A549 (cell line): ENCODE measurements at regions not wholly inside any gene's neighbourhood (a gene's known extent, or its start where the extent isn't known, plus 50 kb on each side); places are given as distances from the start of the nearest gene placed in this dataset.

Experiments used
- ATAC-seq, 2 experiments: fragments of 200-7000 bp in 1 of 2; fragments of >200 bp in 1 of 2; cut with Nextera tagmentation in 1 of 2; cut with Tn5 transposase in 1 of 2; 3 replicates each; pipeline versions ENCODE4 v1.8.0 to v1.9.1; 2018 to 2020; ENCODE audit warnings: mild to moderate bottlenecking in 1 of 2, moderate library complexity in 1 of 2
- CTCF ChIA-PET: fragments of 300-600 bp; sonication (Branson Sonifier 250); formaldehyde crosslinking; extraction: SDS; loops from one replicate; lab custom pipeline; 2021; ENCODE audit warnings: antibody characterized with exemption, inconsistent platforms; lab: Yijun Ruan, JAX
- POLR2A ChIA-PET: fragments of 350-600 bp; formaldehyde crosslinking; extraction: SDS; loops from one replicate; lab custom pipeline; 2021; ENCODE audit warnings: antibody characterized with exemption, inconsistent platforms; lab: Yijun Ruan, JAX
- DNase-seq, 2 experiments: peaks; one replicate each; pipeline versions ENCODE4 v3.0.0 to v3.0.0-alpha.2; 2011 to 2016; ENCODE audit warnings: low read depth in 1 of 2, low spot score in 1 of 2
- FAIRE-seq: peaks from 2 replicates; lab custom pipeline; 2011; peaks lifted over from hg19 to GRCh38; lab: Jason Lieb, UNC
- H3K27ac ChIP-seq, 2 experiments: fragments of >200 bp; sonication (Bioruptor Twin); formaldehyde crosslinking; 3 replicates each; pipeline ENCODE4 v1.5.1; 2016 to 2017
- H3K4me1 ChIP-seq: fragments of >200 bp; sonication (Bioruptor Twin); formaldehyde crosslinking; 3 replicates; pipeline ENCODE4 v1.6.1; 2016
- H3K4me2 ChIP-seq: fragments of >200 bp; sonication (Bioruptor Twin); formaldehyde crosslinking; 3 replicates; pipeline ENCODE4 v1.6.1; 2016
- H3K4me3 ChIP-seq: fragments of >200 bp; sonication (Bioruptor Twin); formaldehyde crosslinking; 3 replicates; pipeline ENCODE4 v1.5.1; 2016
- H3K9me3 ChIP-seq: fragments of >200 bp; sonication (Bioruptor Twin); formaldehyde crosslinking; 3 replicates; pipeline ENCODE4 v1.6.1; 2016
- BCL3 ChIP-seq: fragments of >200 bp; sonication (Bioruptor Twin); formaldehyde crosslinking; IDR thresholded peaks from 3 replicates; pipeline ENCODE4 v1.6.1; 2016
- CBX2 ChIP-seq: fragments of 200-600 bp; sonication (generic); IDR thresholded peaks from 2 replicates; pipeline ENCODE4 v1.6.1; 2016; ENCODE audit warnings: low read depth, mild to moderate bottlenecking, borderline replicate concordance
- CBX8 ChIP-seq: fragments of 200-600 bp; sonication (generic); IDR thresholded peaks from 2 replicates; pipeline ENCODE4 v1.6.1; 2016
- CHD2 ChIP-seq: fragments of 150-350 bp; IDR thresholded peaks from 2 replicates; pipeline ENCODE4 v1.6.1; 2014; ENCODE audit warnings: low read length; ENCODE audit not compliant: partially characterized antibody
- CHD4 ChIP-seq: fragments of 200-600 bp; sonication (generic); IDR thresholded peaks from 2 replicates; pipeline ENCODE4 v1.6.1; 2016; ENCODE audit warnings: antibody characterized with exemption, mild to moderate bottlenecking, borderline replicate concordance
- E2F6 ChIP-seq: IDR thresholded peaks from 2 replicates; pipeline ENCODE4 v1.6.1; 2012; ENCODE audit warnings: low read depth, borderline replicate concordance
- ELK1 ChIP-seq: fragments of 150-350 bp; IDR thresholded peaks from 2 replicates; pipeline ENCODE4 v1.6.1; 2014; ENCODE audit warnings: low read depth, mild to moderate bottlenecking, low read length
- EP300 ChIP-seq, 2 experiments: fragments of >200 bp; sonication (Bioruptor Twin); formaldehyde crosslinking; IDR thresholded peaks; 2 replicates in 1 of 2; 3 replicates in 1 of 2; pipeline ENCODE4 v1.6.1; 2016 to 2017
- FOSB ChIP-seq: fragments of 250-450 bp; sonication (Bioruptor Pico); IDR thresholded peaks from 2 replicates; pipeline ENCODE4 v1.5.0; 2020; ENCODE audit warnings: mild to moderate bottlenecking, moderate library complexity
- FOXS1 ChIP-seq: fragments of 250-450 bp; sonication (Bioruptor Pico); IDR thresholded peaks from 2 replicates; pipeline ENCODE4 v1.5.0; 2020; ENCODE audit warnings: mild to moderate bottlenecking, moderate library complexity
- GATA3 ChIP-seq: IDR thresholded peaks from 2 replicates; pipeline ENCODE4 v1.6.1; 2012; ENCODE audit warnings: borderline replicate concordance
- HOXB13 ChIP-seq: fragments of 250-450 bp; sonication (Bioruptor Pico); IDR thresholded peaks from 2 replicates; pipeline ENCODE4 v1.5.0; 2020; ENCODE audit warnings: low read depth, mild to moderate bottlenecking, moderate library complexity
- HOXB5 ChIP-seq: fragments of 250-450 bp; sonication (Bioruptor Pico); IDR thresholded peaks from 2 replicates; pipeline ENCODE4 v1.5.0; 2020; ENCODE audit warnings: mild to moderate bottlenecking, moderate library complexity
- JUNB ChIP-seq: fragments of >200 bp; sonication (Bioruptor Twin); formaldehyde crosslinking; IDR thresholded peaks from 2 replicates; pipeline ENCODE4 v1.6.1; 2016
- KDM1A ChIP-seq: fragments of 200-600 bp; sonication (generic); IDR thresholded peaks from 2 replicates; pipeline ENCODE4 v1.6.1; 2016; ENCODE audit warnings: low read depth, mild to moderate bottlenecking
- MAFK ChIP-seq: fragments of 450-650 bp; IDR thresholded peaks from 2 replicates; pipeline ENCODE4 v1.6.1; 2014; ENCODE audit not compliant: partially characterized antibody
- MAZ ChIP-seq: fragments of 150-350 bp; IDR thresholded peaks from 2 replicates; pipeline ENCODE4 v1.6.1; 2014; ENCODE audit warnings: antibody characterized with exemption, low read depth, low read length, borderline replicate concordance
- MYC ChIP-seq: IDR thresholded peaks from 2 replicates; pipeline ENCODE4 v1.6.1; 2012; ENCODE audit warnings: mild to moderate bottlenecking, inconsistent platforms, low read length, improper control_type of control experiment, borderline replicate concordance
- NR3C1 ChIP-seq: fragments of >200 bp; sonication (Bioruptor Twin); formaldehyde crosslinking; IDR thresholded peaks from 3 replicates; pipeline ENCODE4 v1.6.1; 2017
- PBX3 ChIP-seq: IDR thresholded peaks from 2 replicates; pipeline ENCODE4 v1.6.1; 2012
- RARB ChIP-seq: fragments of 250-450 bp; sonication (Bioruptor Pico); IDR thresholded peaks from 2 replicates; pipeline ENCODE4 v1.8.0; 2021; ENCODE audit warnings: mild to moderate bottlenecking, moderate library complexity
- RCOR1 ChIP-seq: fragments of 150-350 bp; IDR thresholded peaks from 2 replicates; pipeline ENCODE4 v1.6.1; 2014; ENCODE audit warnings: antibody characterized with exemption, low read length, low read depth
- RFX5 ChIP-seq: fragments of 450-650 bp; IDR thresholded peaks from 2 replicates; pipeline ENCODE4 v1.7.1; 2014; ENCODE audit warnings: antibody characterized with exemption, mild to moderate bottlenecking, moderate library complexity
- RNF2 ChIP-seq: fragments of 200-600 bp; sonication (generic); IDR thresholded peaks from 2 replicates; pipeline ENCODE4 v1.6.1; 2016; ENCODE audit warnings: low read depth, mild to moderate bottlenecking, antibody characterized with exemption, moderate library complexity, borderline replicate concordance
- TFCP2L1 ChIP-seq: fragments of 250-450 bp; sonication (Bioruptor Pico); IDR thresholded peaks from 2 replicates; pipeline ENCODE4 v1.5.0; 2021; ENCODE audit warnings: mild to moderate bottlenecking
- ZFP36 ChIP-seq: fragments of 450-650 bp; IDR thresholded peaks from 2 replicates; pipeline ENCODE4 v1.6.1; 2014; ENCODE audit warnings: borderline replicate concordance; ENCODE audit not compliant: partially characterized antibody
- WGBS: methylation state at CpG from one replicate; pipeline ENCODE4 v1.1.6; 2017; ENCODE audit errors: missing lambda C conversion rate; 5-methylcytosine and 5-hydroxymethylcytosine counted together

- no peaks in the 10 kb centered on the region for H3K4me1 ChIP-seq
- no peak overlapping the region for H3K27ac ChIP-seq
- ChIA-PET POLR2A (no interaction called here), CTCF (interaction anchor here (1.2 kb wide), 1 partner anchor 24 kb away, joined by 4 read pairs; no protein-coding TSS in a partner anchor)
- no peak for FAIRE-seq
- DNase-seq = no peak
- ATAC-seq = no peak
- H3K9me3 ChIP-seq = no peaks in the 10 kb centered on the region
- no peak overlapping the region for H3K4me2 ChIP-seq
- 0% methylated on average over 1 of the region's 1 CpG for WGBS
- no peak overlapping the region for H3K4me3 ChIP-seq
- TF ChIP-seq CHD4 (no peak), E2F6 (no peak), HOXB5 (CRISPR knock-in tag) (no peak), FOXS1 (CRISPR knock-in tag) (no peak), MAFK (no peak), RARB (no peak), BCL3 (no peak), CBX2 (no peak), MAZ (no peak), HOXB13 (CRISPR knock-in tag) (no peak), MYC (no peak), KDM1A (no peak), NR3C1 (no peak), ELK1 (no peak)
These were observed 58.8 kb upstream of the LMO4 start for GRCh38 chr1:87269921-87270320.

- Histone ChIP-seq H3K4me1 (no peaks in the 10 kb centered on the region), H3K27ac (no peak overlapping the region), H3K9me3 (no peaks in the 10 kb centered on the region), H3K4me3 (no peak overlapping the region), H3K4me2 (no peak overlapping the region)
- WGBS = 8% methylated on average over 1 of the region's 1 CpG
- TF ChIP-seq TFCP2L1 (CRISPR knock-in tag) = no peak
- TF ChIP-seq RFX5 = no peak
- TF ChIP-seq RCOR1 = no peak
- no peak for TF ChIP-seq ZFP36
- TF ChIP-seq RNF2 = no peak
- no peak for TF ChIP-seq EP300 (IDR thresholded peaks at IDR 0.05)
- no peak for TF ChIP-seq PBX3
- no peak for TF ChIP-seq MAFK
- TF ChIP-seq FOSB = no peak
- TF ChIP-seq GATA3 = no peak
- no peak for TF ChIP-seq HOXB13 (CRISPR knock-in tag)
- TF ChIP-seq JUNB = no peak
- no peak for TF ChIP-seq CHD2
- no peak for TF ChIP-seq CBX8
- CTCF ChIA-PET = no interaction called here
- ATAC-seq (no peak), FAIRE-seq (no peak), DNase-seq (no peak)
- POLR2A ChIA-PET = no interaction called here
These were observed 55.4 kb upstream of the LMO4 start for GRCh38 chr1:87273291-87273690.
